ENCODE measurements at regions not wholly inside any gene's neighbourhood (a gene's known extent, or its start where the extent isn't known, plus 50 kb on each side); places are given as distances from the start of the nearest gene placed in this dataset.

DNA sequence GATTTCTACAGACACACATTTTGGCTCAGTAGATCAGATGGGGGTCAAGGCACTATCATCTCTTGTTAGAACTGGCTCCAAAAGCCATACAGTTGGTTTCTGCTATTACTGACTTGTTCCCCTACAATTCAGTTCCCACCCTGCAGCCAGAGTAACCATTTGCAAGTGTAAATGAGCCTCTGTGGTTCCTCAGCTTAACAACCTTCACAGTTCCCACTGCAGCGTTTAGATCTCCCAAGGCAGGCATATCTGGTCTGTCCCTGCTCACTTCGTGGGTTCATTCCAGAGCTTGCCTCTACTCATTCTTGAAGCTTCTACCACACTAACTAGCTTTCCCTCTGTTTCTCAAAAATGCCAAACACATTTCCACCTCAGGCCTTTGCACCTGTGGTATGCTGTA lies 186.1 kb downstream of the CBLN1 start:
- TF ChIP-seq, protein P1, sequence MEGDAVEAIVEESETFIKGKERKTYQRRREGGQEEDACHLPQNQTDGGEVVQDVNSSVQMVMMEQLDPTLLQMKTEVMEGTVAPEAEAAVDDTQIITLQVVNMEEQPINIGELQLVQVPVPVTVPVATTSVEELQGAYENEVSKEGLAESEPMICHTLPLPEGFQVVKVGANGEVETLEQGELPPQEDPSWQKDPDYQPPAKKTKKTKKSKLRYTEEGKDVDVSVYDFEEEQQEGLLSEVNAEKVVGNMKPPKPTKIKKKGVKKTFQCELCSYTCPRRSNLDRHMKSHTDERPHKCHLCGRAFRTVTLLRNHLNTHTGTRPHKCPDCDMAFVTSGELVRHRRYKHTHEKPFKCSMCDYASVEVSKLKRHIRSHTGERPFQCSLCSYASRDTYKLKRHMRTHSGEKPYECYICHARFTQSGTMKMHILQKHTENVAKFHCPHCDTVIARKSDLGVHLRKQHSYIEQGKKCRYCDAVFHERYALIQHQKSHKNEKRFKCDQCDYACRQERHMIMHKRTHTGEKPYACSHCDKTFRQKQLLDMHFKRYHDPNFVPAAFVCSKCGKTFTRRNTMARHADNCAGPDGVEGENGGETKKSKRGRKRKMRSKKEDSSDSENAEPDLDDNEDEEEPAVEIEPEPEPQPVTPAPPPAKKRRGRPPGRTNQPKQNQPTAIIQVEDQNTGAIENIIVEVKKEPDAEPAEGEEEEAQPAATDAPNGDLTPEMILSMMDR (IDR thresholded peaks at IDR 0.05): no peak
- TF ChIP-seq TCF7L2 (IDR thresholded peaks at IDR 0.05; ENCODE audit: low read depth, low read length): no peak

Measured in Panc1 (cell line).